Neural progenitor cell (in vitro differentiated cells): ENCODE measurements at regions not wholly inside any gene's neighbourhood (a gene's known extent, or its start where the extent isn't known, plus 50 kb on each side); places are given as distances from the start of the nearest gene placed in this dataset.

ENCODE experiments used
- DNase-seq: peaks from one replicate; pipeline ENCODE4 v3.0.0-alpha.2; 2016; ENCODE audit warnings: low spot score
- H2AFZ ChIP-seq: fragments of 200-600 bp; sonication (generic); replicated peaks from 2 replicates; pipeline ENCODE4 v1.6.1; 2016; ENCODE audit warnings: antibody characterized with exemption
- H3F3A ChIP-seq: fragments of 200-600 bp; sonication (generic); 2 replicates; pipeline ENCODE4 v1.6.1; 2016; ENCODE audit warnings: antibody characterized with exemption, low read depth
- H3K27ac ChIP-seq: fragments of 200-600 bp; sonication (generic); 2 replicates; pipeline ENCODE4 v1.5.1; 2016; ENCODE audit warnings: mild to moderate bottlenecking
- H3K27me3 ChIP-seq: fragments of 200-600 bp; sonication (generic); 2 replicates; pipeline ENCODE4 v1.6.1; 2016; ENCODE audit warnings: mild to moderate bottlenecking, moderate library complexity
- H3K36me3 ChIP-seq: fragments of 200-600 bp; sonication (generic); 2 replicates; pipeline ENCODE4 v1.5.1; 2016
- H3K4me1 ChIP-seq: fragments of 200-600 bp; sonication (generic); 2 replicates; pipeline ENCODE4 v1.6.1; 2016; ENCODE audit warnings: mixed run types
- H3K4me2 ChIP-seq: fragments of 200-600 bp; sonication (generic); 2 replicates; pipeline ENCODE4 v1.6.1; 2016
- H3K4me3 ChIP-seq: fragments of 200-600 bp; sonication (generic); 2 replicates; pipeline ENCODE4 v1.5.1; 2016
- H3K79me2 ChIP-seq: fragments of 200-600 bp; sonication (generic); 2 replicates; pipeline ENCODE4 v1.6.1; 2016; ENCODE audit warnings: low read depth
- H3K9ac ChIP-seq: fragments of 200-600 bp; sonication (generic); 2 replicates; pipeline ENCODE4 v1.6.1; 2016
- H3K9me3 ChIP-seq: fragments of 200-600 bp; sonication (generic); 2 replicates; pipeline ENCODE4 v1.5.1; 2016; ENCODE audit warnings: low read depth
- H4K20me1 ChIP-seq: fragments of 200-600 bp; sonication (generic); 2 replicates; pipeline ENCODE4 v1.6.1; 2016; ENCODE audit warnings: low read depth
- H3K27ac Mint-ChIP-seq: 3 replicates; pipeline ENCODE4 v1.8.0; 2021; ENCODE audit warnings: mixed read lengths
- H3K27me3 Mint-ChIP-seq: 2 replicates; pipeline ENCODE4 v1.8.0; 2022; ENCODE audit warnings: low read depth, mild to moderate bottlenecking, inconsistent platforms, moderate library complexity, mixed read lengths; ENCODE audit not compliant: insufficient read depth
- H3K36me3 Mint-ChIP-seq: 3 replicates; pipeline ENCODE4 v1.8.0; 2021; ENCODE audit warnings: mixed read lengths
- H3K4me1 Mint-ChIP-seq: 3 replicates; pipeline ENCODE4 v1.8.0; 2021; ENCODE audit warnings: mixed read lengths
- H3K4me3 Mint-ChIP-seq: 3 replicates; pipeline ENCODE4 v1.8.0; 2021; ENCODE audit warnings: mild to moderate bottlenecking, moderate library complexity, mixed read lengths
- H3K9me3 Mint-ChIP-seq: 3 replicates; pipeline ENCODE4 v1.8.0; 2020; ENCODE audit warnings: mixed read lengths
- EZH2 ChIP-seq: fragments of 200-600 bp; sonication (generic); IDR thresholded peaks from 2 replicates; pipeline ENCODE4 v1.6.1; 2017; ENCODE audit warnings: antibody characterized with exemption, mild to moderate bottlenecking, moderate library complexity
- EZH2phosphoT487 ChIP-seq: fragments of 200-600 bp; sonication (generic); IDR thresholded peaks from 2 replicates; pipeline ENCODE4 v1.6.1; 2017; ENCODE audit warnings: antibody characterized with exemption
- TF ChIP-seq, protein P1 (sequence below): fragments of 200-600 bp; sonication (generic); IDR thresholded peaks from 2 replicates; pipeline ENCODE4 v1.5.1; 2017; ENCODE audit warnings: antibody characterized with exemption, mild to moderate bottlenecking

DNA sequence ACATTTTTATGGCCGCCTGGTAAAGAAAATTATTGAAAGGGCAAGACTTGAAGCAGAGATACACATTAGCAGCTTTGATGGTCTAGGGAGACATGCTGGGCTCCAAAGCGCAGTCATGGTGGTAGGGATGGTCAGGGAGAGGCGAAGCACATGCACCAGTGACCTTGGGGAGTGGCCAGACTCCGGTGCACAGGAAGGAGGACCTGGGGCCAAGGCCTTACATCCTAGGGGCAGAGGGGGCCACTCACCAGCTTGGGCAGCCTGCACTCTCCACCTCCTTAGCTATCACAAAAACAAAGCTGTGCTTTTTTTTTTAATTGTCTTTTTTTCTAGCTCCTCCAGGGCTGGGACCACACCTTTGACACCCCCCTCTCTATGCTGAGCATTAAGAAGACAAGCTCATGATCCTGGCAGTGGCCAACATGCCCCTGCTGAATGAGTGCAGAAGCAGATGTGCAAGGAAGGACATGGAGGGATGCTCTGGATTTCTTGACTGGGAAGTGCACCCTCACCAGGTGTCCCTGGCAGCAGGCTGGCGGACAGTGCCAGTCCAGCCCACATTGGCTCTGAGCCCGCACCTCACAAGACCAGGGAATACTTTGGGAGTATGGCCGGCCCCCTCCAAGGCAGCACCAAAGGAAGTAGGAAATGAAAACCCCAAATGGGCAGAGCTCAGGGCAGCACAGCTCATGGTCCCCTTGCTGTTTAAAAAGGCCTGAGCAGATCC is 619.9 kb downstream of the TBC1D22A start:
- no peak overlapping the region for H3K9ac ChIP-seq
- Mint-ChIP-seq H3K9me3 (peaks cover 31% of the 10 kb centered on the region), H3K27me3 (peaks cover 11% of the 10 kb centered on the region)

DNA sequence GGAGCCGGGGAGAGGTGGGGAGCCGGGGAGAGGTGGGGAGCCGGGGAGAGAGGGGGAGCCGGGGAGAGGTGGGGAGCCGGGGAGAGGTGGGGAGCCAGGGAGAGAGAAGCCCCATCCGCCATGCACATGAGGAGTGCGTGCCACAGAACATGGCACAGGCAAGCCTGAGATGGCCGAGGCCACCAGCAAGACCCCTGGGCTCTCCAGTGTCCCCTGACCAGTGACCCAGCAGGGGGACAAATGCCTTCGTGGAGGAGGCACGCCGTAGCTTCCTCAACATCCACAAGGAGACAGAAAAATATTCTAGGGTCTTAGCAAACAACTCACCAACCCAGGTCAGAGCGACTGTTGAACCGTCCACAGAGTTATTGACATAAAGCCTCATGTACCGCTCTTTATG is 618.8 kb downstream of the TBC1D22A start:
- peaks cover 15% of the 10 kb centered on the region for H3K27me3 Mint-ChIP-seq
- H4K20me1 ChIP-seq = no peaks in the 10 kb centered on the region

More for the DNA sequence above, 619.9 kb downstream of the TBC1D22A start:
- no peaks in the 10 kb centered on the region for H3K9me3 ChIP-seq
- Mint-ChIP-seq H3K4me1 (no peaks in the 10 kb centered on the region), H3K36me3 (peaks cover 4% of the 10 kb centered on the region), H3K27ac (no peak overlapping the region), H3K4me3 (no peak overlapping the region)
- no peaks in the 10 kb centered on the region for H3K36me3 ChIP-seq
- DNase-seq = no peak
- H2AFZ ChIP-seq = no peak overlapping the region
- H3K27me3 ChIP-seq = no peaks in the 10 kb centered on the region
- H4K20me1 ChIP-seq = no peaks in the 10 kb centered on the region
- TF ChIP-seq, protein P1, sequence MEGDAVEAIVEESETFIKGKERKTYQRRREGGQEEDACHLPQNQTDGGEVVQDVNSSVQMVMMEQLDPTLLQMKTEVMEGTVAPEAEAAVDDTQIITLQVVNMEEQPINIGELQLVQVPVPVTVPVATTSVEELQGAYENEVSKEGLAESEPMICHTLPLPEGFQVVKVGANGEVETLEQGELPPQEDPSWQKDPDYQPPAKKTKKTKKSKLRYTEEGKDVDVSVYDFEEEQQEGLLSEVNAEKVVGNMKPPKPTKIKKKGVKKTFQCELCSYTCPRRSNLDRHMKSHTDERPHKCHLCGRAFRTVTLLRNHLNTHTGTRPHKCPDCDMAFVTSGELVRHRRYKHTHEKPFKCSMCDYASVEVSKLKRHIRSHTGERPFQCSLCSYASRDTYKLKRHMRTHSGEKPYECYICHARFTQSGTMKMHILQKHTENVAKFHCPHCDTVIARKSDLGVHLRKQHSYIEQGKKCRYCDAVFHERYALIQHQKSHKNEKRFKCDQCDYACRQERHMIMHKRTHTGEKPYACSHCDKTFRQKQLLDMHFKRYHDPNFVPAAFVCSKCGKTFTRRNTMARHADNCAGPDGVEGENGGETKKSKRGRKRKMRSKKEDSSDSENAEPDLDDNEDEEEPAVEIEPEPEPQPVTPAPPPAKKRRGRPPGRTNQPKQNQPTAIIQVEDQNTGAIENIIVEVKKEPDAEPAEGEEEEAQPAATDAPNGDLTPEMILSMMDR = no peak
- no peak for TF ChIP-seq EZH2phosphoT487
- TF ChIP-seq EZH2 = no peak
- H3K4me1 ChIP-seq = no peaks in the 10 kb centered on the region
- no peak overlapping the region for H3K27ac ChIP-seq
- H3K4me2 ChIP-seq = no peak overlapping the region
- H3K79me2 ChIP-seq = no peaks in the 10 kb centered on the region
- no peaks in the 10 kb centered on the region for H3F3A ChIP-seq
- no peak overlapping the region for H3K4me3 ChIP-seq

DNA sequence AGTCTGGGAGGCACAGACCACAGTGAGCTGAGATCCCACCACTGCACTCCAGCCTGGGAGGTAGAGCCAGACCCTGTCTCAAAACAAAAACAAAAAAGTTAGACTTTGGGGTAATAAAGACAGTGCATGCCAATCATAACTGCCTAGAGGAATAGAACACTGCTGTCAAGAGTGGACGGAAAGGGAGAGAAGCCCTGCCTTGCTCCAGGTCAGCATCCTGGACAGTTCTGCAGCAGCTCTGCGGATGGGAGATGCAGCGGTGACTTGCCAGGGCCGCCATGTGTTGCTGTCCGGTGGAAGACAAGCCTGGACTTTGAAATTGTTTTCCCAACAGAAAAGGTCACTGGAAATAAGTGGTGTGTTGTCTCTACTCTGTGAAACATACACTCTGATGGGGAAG is 618.2 kb downstream of the TBC1D22A start:
- Histone ChIP-seq H3K79me2 (no peaks in the 10 kb centered on the region), H3K4me1 (no peaks in the 10 kb centered on the region), H2AFZ (no peak overlapping the region), H3K9me3 (no peaks in the 10 kb centered on the region), H3K36me3 (no peaks in the 10 kb centered on the region), H4K20me1 (no peaks in the 10 kb centered on the region), H3K9ac (no peak overlapping the region), H3K27ac (no peak overlapping the region), H3K27me3 (no peaks in the 10 kb centered on the region), H3K4me3 (no peak overlapping the region), H3F3A (no peaks in the 10 kb centered on the region), H3K4me2 (no peak overlapping the region)
- TF ChIP-seq EZH2phosphoT487 (no peak), EZH2 (no peak)
- TF ChIP-seq, protein P1 = no peak
- peaks cover 4% of the 10 kb centered on the region for H3K36me3 Mint-ChIP-seq
- peaks cover 15% of the 10 kb centered on the region for H3K27me3 Mint-ChIP-seq
- no peak overlapping the region for H3K27ac Mint-ChIP-seq
- H3K4me3 Mint-ChIP-seq = no peak overlapping the region
- DNase-seq = no peak
- peaks cover 39% of the 10 kb centered on the region for H3K9me3 Mint-ChIP-seq
- no peaks in the 10 kb centered on the region for H3K4me1 Mint-ChIP-seq

More for the DNA sequence above, 618.8 kb downstream of the TBC1D22A start:
- DNase-seq = no peak
- H3K4me2 ChIP-seq = no peak overlapping the region
- no peaks in the 10 kb centered on the region for H3K27me3 ChIP-seq
- no peaks in the 10 kb centered on the region for H3K4me1 Mint-ChIP-seq
- H3K9me3 Mint-ChIP-seq = peaks cover 38% of the 10 kb centered on the region
- H3K27ac Mint-ChIP-seq = no peak overlapping the region
- no peak overlapping the region for H2AFZ ChIP-seq
- no peak overlapping the region for H3K4me3 Mint-ChIP-seq
- H3K36me3 ChIP-seq = no peaks in the 10 kb centered on the region
- no peak overlapping the region for H3K9ac ChIP-seq
- no peak overlapping the region for H3K27ac ChIP-seq
- H3K79me2 ChIP-seq = no peaks in the 10 kb centered on the region
- TF ChIP-seq EZH2phosphoT487 = no peak
- no peak for TF ChIP-seq EZH2
- TF ChIP-seq, protein P1 = no peak
- no peaks in the 10 kb centered on the region for H3F3A ChIP-seq
- no peak overlapping the region for H3K4me3 ChIP-seq
- H3K36me3 Mint-ChIP-seq = peaks cover 4% of the 10 kb centered on the region
- H3K4me1 ChIP-seq = no peaks in the 10 kb centered on the region
- H3K9me3 ChIP-seq = no peaks in the 10 kb centered on the region
